Kidney glomerular epithelial cell (primary cell): ENCODE measurements at regions not wholly inside any gene's neighbourhood (a gene's known extent, or its start where the extent isn't known, plus 50 kb on each side); places are given as distances from the start of the nearest gene placed in this dataset.

Experiments used
- DNase-seq: peaks from one replicate; lab custom pipeline; 2025; lab: John Stamatoyannopoulos, UW

DNA sequence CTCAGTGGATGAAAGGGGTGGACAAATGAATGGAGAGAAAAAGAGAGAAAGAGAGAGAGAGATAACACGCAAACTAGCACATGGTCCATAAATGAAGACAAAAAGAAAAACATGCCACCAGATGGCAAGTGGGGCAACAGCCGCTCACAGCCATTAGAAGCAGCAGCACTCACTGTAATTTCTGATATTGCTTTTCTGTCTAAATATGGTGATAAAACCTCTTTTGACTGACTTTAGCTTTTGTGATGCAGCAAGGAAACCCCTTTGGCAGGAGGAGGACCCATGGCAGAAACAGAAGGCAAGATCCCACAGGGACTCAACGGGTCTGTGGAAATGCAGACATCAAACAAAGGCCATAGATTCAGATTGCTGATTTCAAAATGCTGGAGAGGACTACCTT, 88.0 kb upstream of the CDH20 start:
- DNase-seq, result no peak

- DNase-seq, result no peak
These were observed 84.6 kb upstream of the CDH20 start for GRCh38 chr18:61248589-61248988.

GRCh38 chr18:61256291-61256690, 76.9 kb upstream of the CDH20 start:
- DNase-seq, result no peak

- DNase-seq, result no peak
These were observed 71.4 kb upstream of the CDH20 start for GRCh38 chr18:61261870-61262269.

GRCh38 chr18:61272793-61273192, 60.4 kb upstream of the CDH20 start:
- no peak for DNase-seq

DNA sequence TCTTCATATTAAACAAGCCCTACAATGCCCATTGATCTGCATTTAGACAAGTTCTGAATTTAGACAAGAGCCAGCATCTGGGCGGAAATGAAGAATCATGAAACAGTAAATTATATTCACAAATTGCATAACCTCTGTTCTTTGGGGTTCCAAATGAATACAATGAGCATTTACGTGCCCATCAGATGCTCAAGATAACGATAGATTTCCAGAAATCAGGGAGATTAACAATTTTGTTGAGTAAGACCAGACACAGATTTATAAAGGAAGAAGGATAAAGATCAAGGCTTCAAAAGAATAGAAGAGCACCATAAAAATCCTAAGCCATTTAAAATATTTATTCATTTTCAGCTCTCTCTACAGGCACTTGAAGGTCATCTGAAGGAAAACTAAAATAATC, 59.7 kb upstream of the CDH20 start:
- DNase-seq, result no peak

GRCh38 chr18:61274416-61274960, 58.7 kb upstream of the CDH20 start:
- DNase-seq, result no peak

DNA sequence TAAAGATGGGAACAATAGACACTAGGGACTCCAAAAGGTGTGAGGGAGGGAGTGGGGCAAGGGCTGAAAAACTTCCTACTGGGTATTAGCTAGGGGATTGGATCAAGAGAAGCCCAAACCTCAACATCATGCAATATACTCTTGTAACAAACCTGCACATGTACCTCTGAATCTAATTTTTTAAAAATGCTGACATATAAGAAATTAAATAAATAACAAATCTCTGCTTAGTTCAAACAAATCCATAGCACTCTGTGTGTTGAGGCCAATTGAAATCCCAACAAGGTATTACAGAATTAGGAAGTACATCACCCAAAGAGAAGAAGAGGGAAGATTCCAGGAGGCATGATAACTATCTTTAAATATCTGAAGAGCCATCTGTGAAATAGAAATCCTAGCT, 55.4 kb upstream of the CDH20 start:
- no peak for DNase-seq

DNA sequence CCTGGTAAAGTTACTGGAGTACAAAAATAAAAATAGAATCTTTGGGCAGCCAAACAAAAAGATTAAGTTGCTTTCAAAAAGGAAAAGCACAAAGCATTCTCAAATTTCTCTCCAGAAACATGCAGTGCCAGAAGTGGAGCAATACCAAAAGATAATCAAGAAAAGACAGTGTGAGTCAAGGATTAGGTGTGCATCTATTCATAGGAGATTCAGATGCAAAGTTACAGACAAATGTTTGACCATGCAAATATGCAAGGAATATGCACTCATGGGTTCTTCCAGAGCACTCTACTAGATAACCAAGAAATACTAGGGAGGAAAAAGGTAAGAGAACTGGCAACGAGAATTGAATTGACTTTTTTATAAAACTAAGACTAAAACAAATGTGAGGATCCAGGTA, 51.8 kb upstream of the CDH20 start:
- no peak for DNase-seq

DNA sequence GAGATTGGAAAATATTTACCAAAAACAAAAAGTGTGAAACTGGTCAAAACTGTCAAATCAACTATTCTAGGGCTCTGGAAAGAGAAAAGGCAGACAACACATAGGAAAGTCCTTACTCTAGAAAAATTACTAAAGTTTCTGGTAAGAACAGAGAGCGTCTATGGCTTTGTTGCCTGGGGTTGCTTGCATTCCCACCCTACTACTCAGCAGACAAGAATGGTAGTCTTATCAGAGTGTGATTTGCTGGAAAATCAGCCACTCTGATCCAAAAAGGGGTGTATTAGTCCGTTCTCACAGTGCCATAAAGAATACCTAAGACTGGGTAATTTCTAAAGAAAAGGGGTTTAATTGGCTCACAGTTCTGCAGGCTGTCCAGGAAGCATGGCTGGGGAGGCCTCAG, 50.3 kb upstream of the CDH20 start:
- DNase-seq, result no peak
